AG09319 (cell line): ENCODE measurements at regions not wholly inside any gene's neighbourhood (a gene's known extent, or its start where the extent isn't known, plus 50 kb on each side); places are given as distances from the start of the nearest gene placed in this dataset.
A peak's percentile ranks its signal among the peaks of the same experiment; 100 is the strongest.

ENCODE experiments used
- DNase-seq: peaks from one replicate; pipeline ENCODE4 v3.0.0-alpha.2; 2010; ENCODE audit warnings: low read depth; ENCODE audit errors: extremely low read depth
- CTCF ChIP-seq: IDR thresholded peaks from 2 replicates; pipeline ENCODE4 v1.5.1; 2011; ENCODE audit warnings: low read depth, mild to moderate bottlenecking, inconsistent platforms, low read length, moderate library complexity

DNA sequence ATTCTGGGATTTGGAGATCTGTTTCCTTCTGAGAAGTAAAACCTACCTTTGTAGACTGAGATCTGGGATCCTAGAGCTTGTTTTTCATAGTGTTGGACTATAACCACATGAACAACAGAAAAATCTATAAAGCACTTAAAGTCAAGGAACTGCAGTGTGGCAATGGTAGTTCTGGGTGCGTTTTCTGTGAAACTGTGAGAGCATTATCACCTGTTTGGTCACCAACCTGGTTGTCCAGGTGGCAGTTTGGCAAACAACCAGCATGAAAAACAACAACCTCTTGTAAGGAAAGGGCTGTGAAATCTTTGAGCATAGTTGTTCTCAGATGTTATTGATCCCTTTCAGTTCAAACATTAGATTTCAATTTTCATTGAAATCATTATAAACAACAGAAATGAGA lies 215.8 kb upstream of the CITED2 start:
- no peak for TF ChIP-seq CTCF

DNA sequence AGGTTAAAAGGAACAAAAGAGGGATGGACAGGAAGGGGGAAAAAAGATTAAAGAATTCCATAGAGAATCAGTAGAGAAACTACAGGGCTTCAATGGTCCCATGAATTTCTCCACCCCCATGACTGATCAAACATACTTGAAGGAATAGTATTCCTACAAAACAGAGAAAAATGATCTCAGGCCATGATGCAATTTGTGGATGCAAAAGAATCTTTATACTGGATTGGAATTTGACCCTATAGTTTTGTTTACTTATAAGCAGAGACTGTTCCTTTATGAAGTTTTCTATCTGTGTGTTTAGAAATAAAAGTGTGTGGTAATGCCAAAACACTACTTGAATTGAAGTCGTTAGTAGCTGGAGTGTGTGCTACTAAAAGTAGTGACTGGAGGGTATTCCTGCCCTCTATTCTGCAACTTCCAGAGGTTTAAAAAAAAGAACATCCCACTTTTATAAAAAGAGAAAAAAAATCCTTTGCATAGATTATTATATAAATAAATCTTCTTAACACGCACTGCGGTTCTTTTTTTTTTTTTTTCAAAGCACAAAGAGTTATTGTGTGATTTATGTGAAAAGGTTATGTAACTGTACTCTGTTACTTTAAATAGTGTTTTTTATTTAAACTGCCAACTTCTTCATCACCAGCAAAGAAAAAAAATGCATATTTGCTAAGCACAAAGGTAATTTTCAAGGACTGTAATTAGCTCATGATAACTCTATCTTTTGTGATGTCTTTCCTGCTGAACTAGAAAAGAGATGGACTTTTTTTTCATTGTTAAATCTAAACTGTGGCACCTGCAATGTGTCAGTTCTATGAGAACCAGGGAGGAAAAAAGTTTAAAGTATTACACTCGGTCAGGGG lies 214.5 kb upstream of the CITED2 start:
- no peak for TF ChIP-seq CTCF
- DNase-seq = no peak

More for the DNA sequence above, 215.8 kb upstream of the CITED2 start:
- no peak for DNase-seq

DNA sequence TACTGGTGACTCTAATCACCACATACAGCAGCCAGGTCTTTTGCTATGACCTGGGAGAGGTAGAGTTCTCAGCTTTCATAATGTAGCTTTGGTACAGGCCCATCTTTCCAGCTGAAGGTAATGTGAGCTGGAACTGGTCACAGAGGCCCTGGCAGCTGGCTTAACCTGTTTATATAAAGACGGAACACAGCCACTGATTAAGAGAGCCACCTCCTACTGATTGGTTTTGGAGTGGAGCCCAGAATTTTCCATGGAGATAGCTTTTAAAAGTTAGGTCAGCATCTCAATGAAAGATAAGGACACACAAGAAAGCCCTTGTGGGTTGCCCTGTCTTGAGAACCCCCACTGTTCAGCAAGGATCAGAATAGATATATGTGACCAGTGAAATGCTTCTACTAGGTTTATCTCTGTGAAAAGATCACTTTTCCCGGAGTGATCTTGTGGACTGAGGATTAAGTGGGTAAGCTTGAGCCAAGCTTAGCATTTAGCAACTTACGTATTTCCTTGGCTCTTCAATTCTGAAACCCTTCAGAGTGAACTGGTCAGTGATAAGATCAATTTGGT lies 213.7 kb upstream of the CITED2 start:
- TF ChIP-seq CTCF = no peak
- peak; percentile 62 for DNase-seq

- no peak for DNase-seq
- TF ChIP-seq CTCF = no peak
Observed at GRCh38 chr6:139587469-139587868, 213.0 kb upstream of the CITED2 start.

- no peak for TF ChIP-seq CTCF
- no peak for DNase-seq
Observed at GRCh38 chr6:139586273-139586672, 211.8 kb upstream of the CITED2 start.

- no peak for TF ChIP-seq CTCF
- DNase-seq = no peak
Observed at GRCh38 chr6:139584599-139584998, 210.2 kb upstream of the CITED2 start.

DNA sequence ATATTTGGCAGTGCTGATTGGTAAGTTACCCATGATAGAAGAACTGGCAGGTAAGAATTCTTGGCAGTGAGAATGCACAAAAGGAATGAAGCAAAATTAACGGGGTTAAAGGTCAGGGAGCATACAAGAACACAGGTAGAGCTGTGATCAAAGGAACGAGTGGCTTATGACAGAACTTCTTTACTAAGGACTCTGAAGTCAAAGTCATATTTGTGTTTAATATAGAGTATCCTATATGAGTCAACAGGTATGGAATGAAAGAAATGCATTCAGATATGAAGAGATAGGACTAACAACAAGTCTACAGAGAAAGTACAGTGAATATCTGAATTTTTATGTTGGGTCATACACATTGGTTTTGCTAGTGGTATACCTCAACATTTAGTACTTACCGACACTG lies 209.0 kb upstream of the CITED2 start:
- TF ChIP-seq CTCF = no peak
- DNase-seq = no peak
